Stimulated activated CD8-positive, alpha-beta memory T cell treated with anti-CD3 and anti-CD28 coated beads, Interleukin-4, amount 100 ng/mL, for 1 hour (primary cell): ENCODE measurements at regions not wholly inside any gene's neighbourhood (a gene's known extent, or its start where the extent isn't known, plus 50 kb on each side); places are given as distances from the start of the nearest gene placed in this dataset.

Experiments
- DNase-seq, 2 donors: peaks; one replicate each; pipeline ENCODE4 v3.0.0-alpha.2; 2020; ENCODE audit warnings: low read depth in 2 of 2, low spot score in 1 of 2

DNA sequence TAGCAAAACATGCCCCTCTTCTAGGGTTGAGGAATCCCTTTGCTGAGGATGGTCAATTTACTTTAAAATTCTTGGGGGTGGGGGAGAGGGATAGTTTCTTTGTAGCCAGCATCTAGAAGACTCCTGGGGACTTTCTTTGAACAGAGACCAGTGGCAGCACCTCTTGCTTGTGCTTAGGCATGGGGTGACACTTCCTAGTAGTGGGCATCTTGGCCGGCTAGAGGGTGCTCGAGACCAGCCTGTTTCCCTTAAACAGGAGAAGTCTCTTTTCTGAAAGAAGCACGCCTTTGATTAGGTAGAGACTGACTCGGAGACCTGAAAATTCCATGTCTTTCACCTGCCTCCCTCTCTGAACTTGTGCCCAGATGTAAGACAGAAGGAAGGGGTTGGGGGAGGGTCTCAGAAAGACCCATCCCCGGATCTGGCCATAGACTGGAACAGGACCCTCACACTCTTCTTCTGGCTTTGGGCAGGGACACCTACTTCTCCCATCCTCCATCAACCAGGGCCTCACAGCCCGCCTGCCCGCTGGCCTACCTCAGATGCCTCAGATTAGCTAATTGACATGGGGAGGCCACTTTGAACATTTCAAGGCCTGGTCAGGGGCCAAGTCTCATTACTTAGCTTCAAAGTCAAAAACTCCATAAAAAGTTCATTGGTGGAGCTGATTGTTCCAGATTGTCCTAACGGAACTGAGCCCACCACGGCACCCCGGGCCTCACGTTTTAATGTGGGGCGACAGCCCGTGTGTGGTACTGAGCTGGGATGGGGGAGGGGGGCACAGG lies 172.2 kb downstream of the CDC5L start:
- DNase-seq, result no peak

DNA sequence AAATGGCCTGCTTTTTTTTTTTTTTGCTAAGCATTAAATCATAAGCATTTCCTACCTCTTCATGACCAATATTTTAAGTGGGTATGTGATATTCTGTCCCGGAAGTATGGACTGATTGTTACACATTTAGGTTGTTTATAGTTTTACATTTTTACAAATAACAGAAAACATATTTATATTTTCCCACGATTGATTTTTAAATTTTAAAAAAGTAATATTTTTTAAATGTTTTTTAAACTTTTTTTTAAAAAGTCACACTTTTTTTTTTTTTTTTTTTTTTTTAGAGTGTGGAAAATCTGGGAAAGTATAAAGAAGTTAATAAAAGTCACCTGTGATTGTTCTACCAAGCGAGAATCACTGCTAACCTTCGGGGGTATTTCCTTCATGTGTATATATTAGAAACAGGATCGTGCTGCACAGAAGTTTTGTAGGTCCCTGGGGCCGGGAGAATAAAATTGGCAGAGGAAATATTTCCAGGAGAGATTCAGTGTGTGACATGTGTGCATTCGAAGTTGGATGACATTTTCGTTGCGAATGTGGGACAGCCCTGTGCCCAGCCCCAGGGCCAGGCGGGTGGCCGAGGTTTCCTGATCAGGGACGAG lies 173.1 kb downstream of the CDC5L start:
- no peak for DNase-seq

DNA sequence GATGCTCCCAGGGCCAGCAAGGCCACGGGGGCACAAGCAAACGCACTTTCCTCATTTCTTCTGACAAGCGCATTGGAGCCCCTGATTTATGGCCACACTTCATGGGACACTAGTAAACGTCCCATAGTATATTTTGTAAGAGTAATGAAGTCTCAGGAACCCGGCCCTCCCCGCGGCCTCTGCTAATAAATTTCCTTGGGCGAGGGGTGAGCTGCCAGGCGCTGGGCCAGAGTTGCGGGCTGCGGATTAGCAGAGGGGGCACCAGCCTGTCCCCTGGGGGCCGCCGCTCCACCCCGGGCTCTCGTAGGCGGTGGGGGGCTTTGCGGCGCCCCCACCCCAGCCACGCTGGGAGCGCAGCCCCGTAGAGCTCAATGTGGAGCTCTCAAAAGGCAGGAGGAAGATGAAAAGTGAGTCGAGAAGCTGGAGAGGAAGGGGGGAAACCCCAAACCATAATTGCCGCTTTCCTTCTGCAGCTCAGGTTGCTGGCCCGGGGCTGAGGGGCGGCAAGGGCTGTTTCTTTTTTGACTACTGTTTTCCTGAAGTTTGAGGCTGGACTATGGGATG lies 173.6 kb downstream of the CDC5L start:
- DNase-seq, result no peak

GRCh38 chr6:44561832-44562665 lies 174.5 kb downstream of the CDC5L start:
- DNase-seq, result no peak

DNA sequence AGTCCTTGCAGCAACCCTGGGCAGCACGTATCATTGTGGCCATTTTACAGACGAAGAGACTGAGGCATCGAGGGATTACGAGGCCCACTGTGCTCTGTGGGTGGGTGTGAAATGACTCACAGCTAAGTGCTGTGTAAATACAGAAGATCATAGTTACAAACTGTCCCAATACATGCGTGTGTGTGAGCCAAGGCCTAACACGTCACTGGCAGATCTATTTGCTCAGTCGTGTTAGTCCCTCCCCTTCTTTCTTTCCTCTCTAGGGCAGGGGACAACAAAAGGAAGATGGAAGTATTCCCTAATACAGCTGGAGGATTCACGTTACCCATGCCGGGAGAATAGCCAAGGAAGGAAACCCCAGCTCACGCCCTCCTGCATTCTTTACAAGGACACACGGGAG lies 175.9 kb downstream of the CDC5L start:
- DNase-seq, result no peak

DNA sequence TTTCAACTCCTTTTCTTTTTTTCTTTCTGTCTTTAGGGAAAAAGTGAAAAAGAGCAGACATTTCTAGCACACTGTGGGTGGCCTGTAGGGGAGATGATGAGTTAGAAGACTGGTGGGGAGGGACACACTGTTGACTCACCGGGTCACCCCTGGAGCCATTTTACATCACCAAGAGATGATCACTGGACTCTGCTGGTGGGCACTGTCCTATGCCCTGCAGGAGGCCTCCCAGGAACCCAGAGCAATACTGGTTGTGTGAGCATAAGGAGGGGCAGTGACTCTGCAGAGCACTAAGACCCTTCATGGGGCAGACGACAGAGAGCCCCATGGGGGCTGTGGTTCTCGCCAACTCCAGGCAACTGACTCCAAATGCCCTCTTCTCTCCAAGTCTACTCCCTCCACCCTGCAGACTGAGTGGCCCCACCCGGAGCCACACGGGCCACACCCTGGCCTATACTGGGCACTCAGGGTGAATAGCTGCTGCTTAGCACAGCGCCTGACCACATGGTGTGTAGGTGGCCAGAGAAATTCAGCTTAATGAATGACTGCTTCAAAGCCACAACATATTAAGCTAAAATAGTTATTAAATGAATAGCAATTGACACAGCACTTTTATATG lies 177.5 kb downstream of the CDC5L start:
- DNase-seq, result no peak

- no peak for DNase-seq
Measured at GRCh38 chr6:44567406-44567805, 179.9 kb downstream of the CDC5L start.

GRCh38 chr6:44569131-44569530 lies 181.6 kb downstream of the CDC5L start:
- DNase-seq, result no peak

DNA sequence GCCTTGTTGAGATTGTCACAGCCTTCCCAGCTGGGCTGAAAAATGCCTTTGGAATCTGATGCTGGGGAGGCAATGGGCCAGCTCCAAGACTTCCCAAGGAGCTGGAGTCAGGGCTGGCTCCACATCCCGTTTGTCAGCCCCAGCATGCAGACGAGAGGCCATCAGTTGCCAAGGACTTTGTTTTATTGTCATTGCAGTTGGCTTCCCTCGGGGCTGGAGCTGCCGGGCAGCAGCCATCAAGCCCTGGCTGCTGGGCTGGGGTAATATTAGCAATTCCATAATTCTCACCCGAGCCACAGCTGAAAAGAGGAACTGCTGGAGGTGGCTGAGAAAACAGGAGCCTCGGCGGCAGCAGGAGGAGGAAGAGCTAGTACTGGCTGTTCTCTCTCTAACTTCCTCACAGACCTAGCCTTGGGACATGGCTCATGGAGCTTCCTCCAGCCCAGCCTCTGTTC lies 182.5 kb downstream of the CDC5L start:
- no peak for DNase-seq

DNA sequence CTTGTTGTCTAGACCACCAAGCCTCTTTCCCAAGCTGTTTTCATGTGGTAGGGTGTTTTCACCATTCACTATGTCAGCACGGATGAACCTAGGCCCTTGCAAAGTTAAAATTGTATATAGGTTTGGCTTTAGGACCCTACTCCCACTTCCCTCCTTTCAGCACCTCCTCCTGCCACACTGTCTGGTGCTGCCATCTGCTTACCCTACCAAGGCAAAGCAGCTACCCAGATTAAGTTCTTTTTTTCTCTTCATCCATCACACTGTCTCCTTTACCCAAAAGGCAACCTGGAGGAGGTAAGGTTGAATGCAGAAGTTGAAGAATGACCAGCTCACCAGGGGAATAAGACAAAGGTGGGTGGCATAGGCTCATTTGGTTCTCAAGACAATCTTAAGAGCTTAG lies 184.0 kb downstream of the CDC5L start:
- DNase-seq, result no peak

DNA sequence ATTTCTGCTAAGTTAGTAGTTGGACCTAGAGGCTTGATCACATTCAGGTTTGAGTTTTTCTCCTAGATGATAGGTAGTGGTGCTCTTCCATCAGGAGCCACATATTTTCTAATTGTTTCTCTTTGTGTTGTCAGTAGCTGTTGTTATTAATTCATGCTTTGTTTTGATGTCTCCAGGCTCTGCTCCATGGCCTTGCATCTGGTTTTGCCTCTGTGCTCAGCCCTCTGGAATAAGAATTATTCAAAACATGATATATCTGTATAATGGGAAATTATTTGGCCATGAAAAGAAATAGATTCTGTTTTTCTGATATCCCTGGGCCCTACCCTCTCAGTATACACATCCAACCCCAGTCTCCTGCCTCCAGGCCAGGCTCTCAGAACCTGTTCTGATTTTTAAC lies 184.8 kb downstream of the CDC5L start:
- DNase-seq, result no peak

GRCh38 chr6:44575644-44576043 lies 188.1 kb downstream of the CDC5L start:
- DNase-seq, result no peak

DNA sequence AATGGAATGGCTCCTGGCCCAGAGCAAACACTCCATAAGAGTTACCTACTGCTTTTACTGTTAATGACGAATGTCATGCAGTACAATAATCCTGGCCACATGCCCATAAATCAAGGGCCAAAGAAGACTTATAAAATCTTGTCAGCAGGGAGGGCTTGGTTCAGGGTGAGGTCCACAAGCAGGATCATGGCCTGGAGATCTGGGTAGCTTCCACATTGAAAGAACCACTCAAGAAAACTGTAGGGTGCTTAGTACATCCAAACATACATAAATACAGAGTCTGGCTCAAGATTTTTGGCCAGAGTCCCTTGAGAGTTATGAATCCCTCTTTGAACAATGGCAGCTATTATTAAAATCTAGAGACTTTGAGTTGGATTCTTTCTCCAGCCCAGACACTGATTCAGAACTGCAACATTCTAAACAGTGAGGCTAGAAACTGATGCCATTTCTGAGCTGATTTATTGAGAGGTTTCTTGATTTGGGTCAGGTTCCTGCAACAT lies 188.7 kb downstream of the CDC5L start:
- no peak for DNase-seq

DNA sequence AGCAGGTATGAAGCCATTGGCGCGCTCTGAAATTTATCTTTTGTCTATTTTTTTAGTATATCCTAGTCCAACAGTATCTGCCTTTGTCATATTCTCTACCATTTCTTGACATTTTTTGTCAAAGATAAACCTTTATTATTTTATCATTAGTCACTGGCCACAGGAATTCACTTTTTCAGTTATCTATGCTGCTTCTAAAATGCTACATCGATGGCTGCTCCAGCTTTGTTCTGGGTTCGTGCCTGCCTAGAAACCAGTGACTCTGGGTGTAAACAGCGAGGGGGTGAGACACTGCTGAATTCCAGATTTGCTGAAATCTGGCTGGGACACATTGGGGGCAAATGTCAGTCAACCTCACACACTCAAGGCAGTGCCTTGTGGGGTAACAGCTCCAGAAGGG lies 193.4 kb downstream of the CDC5L start:
- no peak for DNase-seq

- DNase-seq, result no peak
Measured at GRCh38 chr6:44582930-44583329, 195.4 kb downstream of the CDC5L start.

DNA sequence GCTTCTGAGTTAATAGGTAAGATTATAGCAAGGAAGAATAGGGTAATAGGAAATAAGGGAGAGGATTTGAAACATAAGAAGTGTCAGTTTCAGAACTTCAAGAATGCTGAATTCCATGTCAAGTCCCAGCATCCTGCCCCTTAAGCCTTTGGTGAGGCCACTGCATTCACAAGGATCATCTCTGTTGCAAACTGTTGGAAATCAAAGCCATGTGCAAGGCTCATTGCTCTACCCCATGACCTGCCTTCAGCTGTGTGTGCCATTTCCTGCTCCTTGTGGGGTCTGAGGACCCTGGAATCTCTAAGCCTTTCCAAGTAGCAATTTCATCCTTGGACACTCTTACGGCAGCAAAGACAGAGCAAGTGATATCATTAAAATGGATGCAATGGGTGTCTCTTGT lies 203.0 kb downstream of the CDC5L start:
- no peak for DNase-seq

DNA sequence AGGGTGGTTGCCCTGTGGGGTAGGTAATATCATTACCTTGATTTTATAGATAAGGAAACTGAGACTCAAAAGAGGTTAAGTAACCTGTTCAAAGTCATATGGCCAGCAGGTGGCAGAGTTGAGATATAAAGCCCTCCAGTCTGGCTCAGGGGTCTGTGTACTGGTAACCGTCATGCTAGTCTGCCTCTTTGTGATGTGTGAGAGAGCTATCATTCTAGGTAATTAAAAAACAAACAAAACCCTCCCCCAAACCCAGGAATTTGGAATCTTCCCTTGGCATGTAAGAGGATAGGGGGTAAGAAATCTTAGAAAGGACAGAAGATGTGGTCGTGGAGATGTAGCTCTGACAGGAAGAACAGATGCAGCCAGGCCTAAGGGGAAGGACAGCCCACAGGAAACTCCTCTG lies 206.0 kb downstream of the CDC5L start:
- DNase-seq, result peak; percentile 28 to 39

GRCh38 chr6:44594481-44594880 lies 207.0 kb downstream of the CDC5L start:
- no peak for DNase-seq

DNA sequence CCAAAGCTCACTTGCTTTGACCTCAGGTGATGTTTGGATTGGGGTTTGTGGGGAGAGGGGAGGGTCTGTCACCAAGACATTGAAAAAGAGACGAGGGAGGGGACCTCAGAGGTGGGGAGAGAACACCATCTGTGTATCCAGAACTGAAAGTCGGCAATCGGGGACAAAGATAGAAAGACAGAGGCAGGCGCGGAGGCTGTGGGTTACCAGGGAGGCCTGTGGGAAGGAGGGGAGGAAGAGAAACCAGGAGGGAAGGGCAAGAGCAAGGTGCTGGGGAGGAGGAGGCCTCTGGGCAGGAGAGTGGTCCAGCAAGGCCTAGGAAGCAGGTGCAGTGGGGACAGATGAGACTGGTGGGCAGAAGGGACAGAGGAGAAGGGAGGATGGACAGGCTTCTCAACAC lies 211.2 kb downstream of the CDC5L start:
- no peak for DNase-seq

- DNase-seq, result no peak
Measured at GRCh38 chr6:44599672-44600071, 212.2 kb downstream of the CDC5L start.

GRCh38 chr6:44603044-44603686 lies 215.7 kb downstream of the CDC5L start:
- DNase-seq, result no peak
